GM18520 (cell line): ENCODE measurements at regions not wholly inside any gene's neighbourhood (a gene's known extent, or its start where the extent isn't known, plus 50 kb on each side); places are given as distances from the start of the nearest gene placed in this dataset.

Source experiments
- ATAC-seq: cut with Tn5 transposase; IDR thresholded peaks from one replicate; pipeline ENCODE4 v1.9.1; 2021; ENCODE audit not compliant: unreplicated experiment

DNA sequence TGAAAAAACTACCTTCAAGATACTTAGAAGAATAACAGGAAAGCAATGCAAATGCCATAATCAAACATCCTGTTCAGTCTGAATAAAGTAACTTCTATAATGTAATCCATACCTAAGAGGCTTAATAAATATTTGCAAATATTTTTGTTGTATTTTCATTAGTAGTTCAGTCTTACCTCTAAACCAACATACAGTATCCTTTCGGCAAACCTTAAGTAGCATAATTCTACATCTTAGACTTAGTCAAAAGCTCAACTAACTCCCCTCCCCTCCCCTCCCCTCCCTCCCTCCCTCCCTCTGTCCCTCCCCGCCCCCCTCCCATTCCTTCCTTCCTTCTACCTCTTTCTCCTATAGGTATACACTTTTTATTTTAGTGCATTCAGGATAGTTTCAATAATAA, 1373.2 kb downstream of the SUCLG1 start:
- no peak for ATAC-seq

DNA sequence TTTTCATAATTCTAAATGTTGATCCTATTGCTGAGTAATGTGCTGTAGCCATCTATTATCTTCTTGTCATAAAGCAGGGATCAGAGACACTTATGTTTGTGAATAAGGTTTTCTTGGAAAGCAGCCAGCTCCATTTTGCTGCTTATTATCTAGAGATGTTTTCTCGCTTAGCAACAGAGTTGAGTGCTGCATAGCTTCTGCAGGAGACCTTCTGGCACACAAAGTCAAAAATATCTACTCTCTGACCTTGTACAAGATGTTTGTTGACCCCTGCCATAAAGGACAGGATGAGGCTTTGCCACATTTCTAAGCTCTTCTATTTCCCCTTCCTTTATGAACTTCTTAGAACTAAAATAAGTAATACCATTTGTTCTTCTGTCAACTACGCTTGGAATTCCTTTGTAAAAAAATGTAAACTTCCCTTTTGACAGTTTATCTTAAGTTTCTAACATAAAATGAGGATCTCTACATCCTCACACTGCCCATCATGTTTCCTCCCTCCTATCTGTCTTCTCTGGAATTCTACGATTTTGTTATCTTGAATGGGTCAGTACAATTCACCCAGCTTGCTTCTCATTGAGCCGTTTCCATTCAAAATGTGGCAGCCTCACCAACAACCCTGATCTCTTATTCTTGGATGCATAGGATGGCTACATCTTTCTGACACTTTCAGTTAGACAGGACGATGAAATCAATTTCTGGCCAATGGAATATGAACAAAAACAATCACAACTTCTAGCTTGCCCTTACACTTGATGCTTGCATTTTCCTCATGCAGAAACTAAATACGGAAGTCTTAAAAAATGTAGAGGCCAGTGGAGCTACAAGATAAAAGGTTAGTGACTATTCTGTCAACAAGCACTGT, 1377.0 kb downstream of the SUCLG1 start:
- no peak for ATAC-seq

DNA sequence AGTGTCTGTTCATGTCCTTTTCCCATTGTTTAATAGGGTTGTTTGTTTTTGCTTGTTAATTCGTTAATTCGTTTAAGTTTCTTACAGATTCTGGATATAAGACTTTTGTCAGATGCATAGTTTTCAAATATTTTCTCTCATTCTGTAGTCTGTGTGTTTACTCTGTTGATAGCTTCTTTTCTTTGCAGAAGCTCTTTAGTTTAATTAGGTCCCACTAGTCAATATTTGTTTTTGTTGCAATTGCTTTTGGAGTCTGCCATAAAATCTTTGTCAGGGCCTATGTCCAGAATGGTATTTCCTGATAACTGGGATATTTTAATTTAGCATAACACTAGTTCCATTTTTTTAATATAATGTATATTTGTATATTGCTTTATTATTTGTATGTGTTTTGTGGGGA, 1380.1 kb downstream of the SUCLG1 start:
- ATAC-seq = no peak

DNA sequence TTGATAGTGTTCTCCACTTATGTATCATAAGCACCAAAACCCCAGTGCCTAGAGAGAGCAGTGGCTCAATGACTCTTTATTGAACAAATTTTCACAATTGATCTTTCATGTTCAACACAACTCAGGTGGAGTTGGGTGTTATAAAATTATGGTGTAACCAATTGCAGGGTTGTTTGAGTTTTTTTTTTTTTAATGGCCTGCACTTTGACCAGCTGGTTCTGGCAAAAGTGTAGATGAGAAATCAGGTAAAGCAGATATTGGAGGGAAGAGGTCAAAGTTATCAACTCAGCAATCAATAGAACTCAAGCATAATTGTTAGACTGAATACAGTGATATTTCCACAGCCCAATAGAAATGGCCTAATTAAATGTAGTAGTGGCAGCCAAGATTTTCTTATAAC, 1386.3 kb downstream of the SUCLG1 start:
- no peak for ATAC-seq

- ATAC-seq = no peak
Observed at GRCh38 chr2:83071914-83072313, 1387.2 kb downstream of the SUCLG1 start.

- ATAC-seq = no peak
Observed at GRCh38 chr2:83071352-83071751, 1387.7 kb downstream of the SUCLG1 start.

DNA sequence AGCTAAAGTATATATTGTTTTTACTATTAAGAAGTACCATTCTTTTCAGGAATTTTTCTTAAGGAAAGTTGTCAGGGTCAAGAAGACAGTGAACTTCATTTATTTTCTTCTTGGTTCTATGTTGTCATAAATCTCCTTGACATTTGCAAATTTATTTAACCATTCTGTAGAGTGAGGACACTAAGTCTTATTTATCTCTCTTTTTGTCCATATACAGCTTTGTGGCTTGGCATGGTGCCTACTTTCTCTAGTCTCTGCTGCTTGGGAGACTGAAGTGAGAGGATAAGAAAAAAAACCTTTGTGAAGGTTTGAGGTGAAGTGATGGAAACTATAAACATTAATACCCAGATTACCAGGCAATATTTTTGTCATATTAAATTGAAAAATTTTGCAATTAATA, 1389.4 kb downstream of the SUCLG1 start:
- no peak for ATAC-seq

GRCh38 chr2:83068714-83069113, 1390.4 kb downstream of the SUCLG1 start:
- no peak for ATAC-seq

DNA sequence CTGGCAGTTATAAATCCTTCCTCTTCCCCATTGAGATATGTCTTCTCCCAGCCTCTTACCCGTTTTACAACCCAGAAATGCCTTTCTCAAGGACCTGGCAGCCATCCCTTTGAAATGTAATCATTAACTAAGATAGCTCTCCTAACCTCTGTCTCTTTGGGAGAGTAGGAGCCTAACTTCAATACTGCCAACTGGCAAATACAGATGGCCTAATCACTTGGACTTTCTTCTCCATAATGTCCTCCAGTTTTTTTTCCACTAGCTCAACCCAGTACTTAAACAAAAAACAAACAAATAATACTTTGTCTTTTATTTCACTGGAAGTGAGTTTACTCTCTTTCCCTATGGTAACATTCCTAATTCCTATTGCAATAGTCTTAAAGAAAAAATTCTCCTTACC, 1391.1 kb downstream of the SUCLG1 start:
- no peak for ATAC-seq

DNA sequence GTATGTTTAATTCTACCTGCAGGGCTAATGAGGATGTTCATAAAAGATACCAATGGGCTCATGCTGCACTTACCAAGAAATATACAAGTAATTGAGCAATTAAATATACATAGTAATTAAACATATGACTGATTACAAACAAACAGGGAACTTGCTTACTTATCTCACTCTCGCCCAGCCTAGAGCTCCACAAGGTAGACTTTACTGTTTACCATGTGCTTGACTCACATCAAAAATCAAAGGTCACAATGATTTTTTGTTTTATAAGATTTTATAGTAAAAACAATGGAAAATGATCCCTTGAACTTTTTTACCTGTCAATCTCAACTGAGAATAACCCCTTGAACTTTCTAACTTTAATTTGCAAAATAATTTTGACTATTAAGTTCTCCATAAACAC, 1395.1 kb downstream of the SUCLG1 start:
- no peak for ATAC-seq

- ATAC-seq = no peak
Observed at GRCh38 chr2:83063511-83063910, 1395.6 kb downstream of the SUCLG1 start.

DNA sequence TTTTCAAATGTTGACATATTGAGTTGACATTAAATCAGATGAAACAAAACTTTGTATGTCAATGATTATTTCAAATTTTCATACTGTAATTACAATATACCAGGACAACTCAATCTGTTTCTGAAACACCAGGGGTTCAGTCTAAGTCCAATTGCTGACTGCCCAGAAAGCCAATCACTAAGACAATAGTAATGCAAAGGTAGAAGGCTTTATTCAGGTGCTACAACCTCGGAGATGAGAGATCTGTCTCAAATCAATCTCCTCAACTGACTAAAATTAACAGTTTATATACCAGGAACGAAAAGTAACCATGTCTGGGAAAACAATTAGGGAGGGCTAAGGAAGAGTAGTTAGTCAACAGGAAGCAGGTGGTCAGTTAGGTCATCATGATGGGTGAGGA, 1400.4 kb downstream of the SUCLG1 start:
- no peak for ATAC-seq

GRCh38 chr2:83055376-83056010, 1403.6 kb downstream of the SUCLG1 start:
- no peak for ATAC-seq

- ATAC-seq = no peak
Observed at GRCh38 chr2:83054751-83055150, 1404.3 kb downstream of the SUCLG1 start.

DNA sequence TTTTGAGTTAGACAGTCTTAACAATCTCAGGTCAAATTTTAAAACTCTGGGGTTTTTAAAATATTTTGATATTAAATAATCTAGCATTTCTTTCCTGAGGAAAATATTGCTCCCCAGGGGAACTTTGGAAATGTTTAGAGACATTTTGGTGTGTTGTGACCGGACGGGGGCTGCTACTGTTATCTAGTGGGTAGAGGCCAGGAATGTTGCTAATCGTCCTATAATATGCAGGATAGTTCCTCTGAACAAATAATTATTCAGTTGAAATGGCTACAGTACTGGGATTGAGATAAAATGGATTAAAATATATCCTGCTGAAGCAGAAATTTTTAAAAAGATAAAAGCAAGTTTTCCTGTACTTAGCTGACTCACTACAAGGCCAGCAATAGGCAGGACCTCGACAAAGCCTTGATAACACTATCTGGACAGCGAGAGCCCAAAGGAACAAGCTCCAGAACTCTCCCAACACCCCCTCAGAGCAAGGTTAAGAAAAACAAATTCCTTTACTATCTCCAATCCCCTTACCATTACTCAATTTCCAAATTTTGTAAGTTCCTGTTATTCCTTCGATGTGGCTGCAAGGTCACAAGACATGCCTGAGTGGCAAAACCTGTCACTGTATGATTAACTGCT, 1407.4 kb downstream of the SUCLG1 start:
- ATAC-seq = no peak

- no peak for ATAC-seq
Observed at GRCh38 chr2:83042053-83042452, 1417.0 kb downstream of the SUCLG1 start.

- ATAC-seq = no peak
Observed at GRCh38 chr2:83022631-83023210, 1436.4 kb downstream of the SUCLG1 start.

GRCh38 chr2:83017366-83018090, 1441.6 kb downstream of the SUCLG1 start:
- ATAC-seq = no peak

GRCh38 chr2:83016343-83017110, 1442.6 kb downstream of the SUCLG1 start:
- ATAC-seq = no peak

GRCh38 chr2:83015900-83016299, 1443.2 kb downstream of the SUCLG1 start:
- no peak for ATAC-seq
